MCF 10A (cell line): ENCODE measurements at regions not wholly inside any gene's neighbourhood (a gene's known extent, or its start where the extent isn't known, plus 50 kb on each side); places are given as distances from the start of the nearest gene placed in this dataset.

Source experiments
- BruUV-seq: library from RNA; stranded (reverse); fragments of 400-500 nt; replicated peaks from 2 replicates; lab custom pipeline; 2021; lab: Mats Ljungman, UMichigan
- CTCF ChIA-PET: fragments of 300-600 bp; sonication (Branson Sonifier 250); formaldehyde crosslinking; extraction: SDS; loops from one replicate; lab custom pipeline; 2021; ENCODE audit warnings: antibody characterized with exemption, inconsistent platforms; lab: Yijun Ruan, JAX
- POLR2A ChIA-PET: fragments of 300-600, 350-650 bp; sonication (Branson Sonifier 250); formaldehyde crosslinking; extraction: SDS; loops from one replicate; lab custom pipeline; 2020; ENCODE audit warnings: antibody characterized with exemption, inconsistent platforms; lab: Yijun Ruan, JAX
- DNase-seq: peaks from one replicate; pipeline ENCODE4 v3.0.0-alpha.2; 2018; ENCODE audit not compliant: unreplicated experiment
- H3K27ac Mint-ChIP-seq: one replicate; pipeline ENCODE4 v1.8.0; 2022; ENCODE audit warnings: mild to moderate bottlenecking, low read depth, mixed read lengths; ENCODE audit not compliant: unreplicated experiment
- H3K27me3 Mint-ChIP-seq: one replicate; pipeline ENCODE4 v1.8.0; 2022; ENCODE audit warnings: mixed read lengths; ENCODE audit not compliant: insufficient read depth, unreplicated experiment
- H3K36me3 Mint-ChIP-seq: one replicate; pipeline ENCODE4 v1.8.0; 2022; ENCODE audit warnings: mild to moderate bottlenecking, moderate library complexity, mixed read lengths; ENCODE audit not compliant: insufficient read depth, unreplicated experiment
- H3K4me1 Mint-ChIP-seq: one replicate; pipeline ENCODE4 v1.8.0; 2022; ENCODE audit warnings: mixed read lengths; ENCODE audit not compliant: insufficient read depth, unreplicated experiment
- H3K4me3 Mint-ChIP-seq: one replicate; pipeline ENCODE4 v1.8.0; 2022; ENCODE audit warnings: mild to moderate bottlenecking, moderate library complexity, mixed read lengths; ENCODE audit not compliant: unreplicated experiment
- H3K9me3 Mint-ChIP-seq: one replicate; pipeline ENCODE4 v1.8.0; 2022; ENCODE audit warnings: mixed read lengths; ENCODE audit not compliant: unreplicated experiment
- CTCF ChIP-seq: fragments of 200-600 bp; IDR thresholded peaks from one replicate; pipeline ENCODE4 v1.8.0; 2022; ENCODE audit warnings: antibody characterized with exemption, mild to moderate bottlenecking; ENCODE audit not compliant: unreplicated experiment
- intact Hi-C: fragments of 100-400 bp; cut with micrococcal nuclease; formaldehyde crosslinking; loops from 2 replicates; pipeline ENCODE4 v1.14.1; 2022

GRCh38 chr3:78046566-78046965, 1006.7 kb downstream of the ROBO2 start:
- Mint-ChIP-seq H3K36me3 (no peaks in the 10 kb centered on the region), H3K9me3 (no peaks in the 10 kb centered on the region), H3K27ac (no peak overlapping the region), H3K4me1 (no peaks in the 10 kb centered on the region), H3K4me3 (no peak overlapping the region), H3K27me3 (no peaks in the 10 kb centered on the region)
- DNase-seq, result no peak
- BruUV-seq, result no TSS peak
- intact Hi-C loops, result no loop called here
- no peak for TF ChIP-seq CTCF
- POLR2A ChIA-PET, result no interaction called here
- CTCF ChIA-PET, result interaction anchor here (1.0 to 1.1 kb wide), 2 partner anchors 17 to 232 kb away, joined by 3 to 5 read pairs; no protein-coding TSS in a partner anchor

- no peak for TF ChIP-seq CTCF
- BruUV-seq, result no TSS peak
- Mint-ChIP-seq H3K27me3 (no peaks in the 10 kb centered on the region), H3K9me3 (no peaks in the 10 kb centered on the region), H3K4me3 (no peak overlapping the region), H3K27ac (no peak overlapping the region), H3K4me1 (no peaks in the 10 kb centered on the region), H3K36me3 (no peaks in the 10 kb centered on the region)
- peak; percentile 6 for DNase-seq
- intact Hi-C loops, result no loop called here
- POLR2A ChIA-PET, result interaction anchor here (0.7 to 1.0 kb wide), 3 partner anchors 11 to 1944 kb away, joined by 3 read pairs; no protein-coding TSS in a partner anchor
- CTCF ChIA-PET, result interaction anchor here (1.0 kb wide), 1 partner anchor 8 kb away, joined by 3 read pairs; no protein-coding TSS in a partner anchor
These were observed 1008.8 kb downstream of the ROBO2 start for GRCh38 chr3:78048698-78049097.

- DNase-seq, result no peak
- H3K4me1 Mint-ChIP-seq, result no peaks in the 10 kb centered on the region
- no peaks in the 10 kb centered on the region for H3K27me3 Mint-ChIP-seq
- no peak for TF ChIP-seq CTCF
- POLR2A ChIA-PET, result interaction anchor here (0.7 to 1.0 kb wide), 2 partner anchors 10 to 19 kb away, joined by 3 read pairs; no protein-coding TSS in a partner anchor
- CTCF ChIA-PET, result interaction anchor here (0.6 to 1.2 kb wide), 3 partner anchors 8 to 36 kb away, joined by 3 read pairs; no protein-coding TSS in a partner anchor
- H3K27ac Mint-ChIP-seq, result no peak overlapping the region
- H3K4me3 Mint-ChIP-seq, result no peak overlapping the region
- H3K9me3 Mint-ChIP-seq, result no peaks in the 10 kb centered on the region
- intact Hi-C loops, result no loop called here
- H3K36me3 Mint-ChIP-seq, result no peaks in the 10 kb centered on the region
- no TSS peak for BruUV-seq
These were observed 1009.6 kb downstream of the ROBO2 start for GRCh38 chr3:78049521-78049920.

GRCh38 chr3:78050276-78051065, 1010.6 kb downstream of the ROBO2 start:
- POLR2A ChIA-PET, result interaction anchor here (0.7 kb wide), 1 partner anchor 396 kb away, joined by 3 read pairs; no protein-coding TSS in a partner anchor
- Mint-ChIP-seq H3K9me3 (no peaks in the 10 kb centered on the region), H3K36me3 (no peaks in the 10 kb centered on the region), H3K27me3 (no peaks in the 10 kb centered on the region), H3K27ac (no peak overlapping the region), H3K4me3 (no peak overlapping the region), H3K4me1 (no peaks in the 10 kb centered on the region)
- intact Hi-C loops, result no loop called here
- no peak for TF ChIP-seq CTCF
- CTCF ChIA-PET, result interaction anchor here (1.2 kb wide), 1 partner anchor 26 kb away, joined by 3 read pairs; no protein-coding TSS in a partner anchor
- BruUV-seq, result no TSS peak
- no peak for DNase-seq
